ENCODE measurements at regions not wholly inside any gene's neighbourhood (a gene's known extent, or its start where the extent isn't known, plus 50 kb on each side); places are given as distances from the start of the nearest gene placed in this dataset.

GRCh38 chr7:45975847-45976484, 54.9 kb upstream of the IGFBP3 start:
- Histone ChIP-seq H4K20me1 (replicated peaks; ENCODE audit: insufficient read depth) (no peaks in the 10 kb centered on the region), H3K4me2 (no peak overlapping the region), H3K27me3 (ENCODE audit: insufficient read depth) (no peaks in the 10 kb centered on the region), H3K9me2 (ENCODE audit: insufficient read depth) (peaks cover 3% of the 10 kb centered on the region; the same call in 1 of the 2 replicates), H3K4me1 (ENCODE audit: insufficient read depth) (peaks cover 4% of the 10 kb centered on the region), H2AFZ (no peak overlapping the region), H3K27ac (ENCODE audit: low read depth) (no peak overlapping the region), H3K79me2 (replicated peaks; ENCODE audit: insufficient read depth) (no peaks in the 10 kb centered on the region), H3K4me3 (no peak overlapping the region), H3F3A (replicated peaks; ENCODE audit: low read depth) (no peaks in the 10 kb centered on the region), H3K36me3 (ENCODE audit: insufficient read depth) (no peaks in the 10 kb centered on the region)
- TF ChIP-seq ZNF114 (CRISPR knock-in tag; IDR thresholded peaks at IDR 0.05), result no peak
- TF ChIP-seq CTCF (conservative IDR thresholded peaks at IDR 0.05; ENCODE audit: low read depth in 2 of 2), result no peak
- no peak for TF ChIP-seq EZH2phosphoT487 (IDR thresholded peaks at IDR 0.05; ENCODE audit: unreplicated experiment)
- TF ChIP-seq EZH2 (IDR thresholded peaks at IDR 0.05; ENCODE audit: low read depth, unreplicated experiment), result no peak
- TF ChIP-seq ZNF462 (CRISPR knock-in tag; IDR thresholded peaks at IDR 0.05), result no peak
- TF ChIP-seq JUNB (IDR thresholded peaks at IDR 0.05; ENCODE audit: unreplicated experiment), result no peak
- TF ChIP-seq ETS1 (IDR thresholded peaks at IDR 0.05), result no peak
- no peak for TF ChIP-seq NANOG (IDR thresholded peaks at IDR 0.05; ENCODE audit: borderline replicate concordance)
- no peak for TF ChIP-seq REST (IDR thresholded peaks at IDR 0.05; ENCODE audit: unreplicated experiment)
- no peak for TF ChIP-seq CREB1 (CRISPR knock-in tag; IDR thresholded peaks at IDR 0.05; ENCODE audit: low read depth)
- no peak for TF ChIP-seq ZNF331 (CRISPR knock-in tag; IDR thresholded peaks at IDR 0.05; ENCODE audit: low read depth)
- no peak for TF ChIP-seq STAT1 (IDR thresholded peaks at IDR 0.05; ENCODE audit: unreplicated experiment)
- TF ChIP-seq POLR2AphosphoS5 (IDR thresholded peaks at IDR 0.05; ENCODE audit: low read depth), result no peak
- H3K4me1 Mint-ChIP-seq, result peaks cover 11% of the 10 kb centered on the region
- no peak overlapping the region for H3K27ac Mint-ChIP-seq
- ATAC-seq, result no peak
- H3K4me3 Mint-ChIP-seq, result no peak overlapping the region
- no peak for DNase-seq (ENCODE audit: low spot score)
- peaks cover 5% of the 10 kb centered on the region; the same call in 1 of the 3 replicates for H3K36me3 Mint-ChIP-seq (ENCODE audit: low read depth)
- H3K9me3 Mint-ChIP-seq, result peaks cover 19% of the 10 kb centered on the region
- H3K27me3 Mint-ChIP-seq (ENCODE audit: insufficient read depth, low read depth, poor library complexity), result peaks cover 8% of the 10 kb centered on the region
